Myocyte (in vitro differentiated cells): ENCODE measurements at regions not wholly inside any gene's neighbourhood (a gene's known extent, or its start where the extent isn't known, plus 50 kb on each side); places are given as distances from the start of the nearest gene placed in this dataset.
"Not testable (repeated sequence)": the region's sequence is repeated elsewhere in the genome, so short reads cannot be mapped to it uniquely, and the experiment has no call there.

Experiments
- DNase-seq: peaks from one replicate; pipeline ENCODE4 v3.0.0-alpha.2; 2012; ENCODE audit warnings: low read depth

DNA sequence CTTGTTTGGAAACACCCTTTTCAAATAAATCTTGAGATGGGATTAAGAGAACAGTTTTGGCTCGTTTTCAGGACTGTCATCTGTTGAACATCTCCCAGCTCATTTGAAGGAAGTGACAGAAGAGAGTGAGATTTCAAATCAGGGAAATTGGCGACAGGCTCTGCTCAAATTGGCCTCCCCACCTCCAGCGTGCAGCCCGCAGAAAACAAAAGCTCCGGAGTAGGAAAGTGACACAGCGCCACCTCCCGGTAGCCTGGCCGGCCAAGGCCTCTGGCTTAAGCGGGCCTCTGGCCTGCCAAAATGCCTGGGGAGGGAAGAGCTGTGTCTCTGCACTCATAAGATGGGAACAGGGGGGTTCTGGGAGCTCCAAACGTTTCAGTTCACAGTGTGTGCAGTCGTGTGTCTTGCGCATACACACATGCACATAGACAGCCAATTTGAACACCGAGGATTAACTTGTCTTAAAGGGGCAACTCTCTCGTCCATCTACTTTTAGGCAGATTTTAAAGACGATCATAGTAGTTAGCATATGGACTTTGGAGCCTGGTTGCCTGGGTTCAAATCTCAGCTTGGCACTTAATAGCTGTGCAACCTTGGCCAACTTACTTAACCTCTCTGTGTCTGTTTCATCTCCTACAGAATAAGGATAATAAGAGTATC, 132.7 kb upstream of the RCN1 start:
- DNase-seq, result peak; percentile 35

DNA sequence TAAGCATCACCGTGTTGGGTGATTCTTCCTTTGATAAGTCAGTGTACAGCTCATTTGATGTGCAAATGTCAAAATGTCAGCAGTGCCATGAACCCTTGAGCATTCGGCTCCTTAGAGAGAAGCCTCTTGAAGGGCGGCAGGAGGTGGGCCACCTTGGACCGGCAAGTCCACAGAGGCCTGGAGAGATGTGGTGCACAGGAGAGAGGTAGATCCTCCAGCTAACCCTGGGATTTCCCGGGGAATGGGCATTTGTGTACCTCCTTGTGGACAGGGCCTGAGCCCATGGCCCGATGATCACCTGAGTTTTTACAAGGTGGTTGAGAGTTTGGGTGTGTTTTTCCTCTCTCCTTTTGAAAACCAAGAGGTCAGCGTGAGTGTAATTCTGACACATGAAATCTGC, 133.2 kb upstream of the RCN1 start:
- no peak for DNase-seq

DNA sequence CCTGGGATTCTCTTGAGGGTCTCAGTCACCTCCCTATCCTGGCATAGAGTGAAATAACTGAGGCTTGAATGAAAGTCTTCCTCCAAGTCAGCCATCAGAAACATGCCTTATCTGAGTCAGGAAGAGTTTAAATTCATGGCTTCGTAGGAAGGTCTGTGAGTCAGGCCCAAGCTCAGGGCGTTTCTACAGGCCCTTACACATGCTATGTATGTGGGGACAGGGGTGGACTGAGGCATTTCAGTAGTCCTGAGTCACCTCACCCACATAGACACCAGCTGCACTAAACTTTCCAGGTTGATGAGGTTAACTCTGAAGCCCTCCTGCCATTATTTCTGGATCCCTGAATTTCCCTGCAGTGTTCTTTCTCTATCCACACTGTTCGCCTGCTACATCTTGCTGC, 134.6 kb upstream of the RCN1 start:
- peak; percentile 24 for DNase-seq

DNA sequence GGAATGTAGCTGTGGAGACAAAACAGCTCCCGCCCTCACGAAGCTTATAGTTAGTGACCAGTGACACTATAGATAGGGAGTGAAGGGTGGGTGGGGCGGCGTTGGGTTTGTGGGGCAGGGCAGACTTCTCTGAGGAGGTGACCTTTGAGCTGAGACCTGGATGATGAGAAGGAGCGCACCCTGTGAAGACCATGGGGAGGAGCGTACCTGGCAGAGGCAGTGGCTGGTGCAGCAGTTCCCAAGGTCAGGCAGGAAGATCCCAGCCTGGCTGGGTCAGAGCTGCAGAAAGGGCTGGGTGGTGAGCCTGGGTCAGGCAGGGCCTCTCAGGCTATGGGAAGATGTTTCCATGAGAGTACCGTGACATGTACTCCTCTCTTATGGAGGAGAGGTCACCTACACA, 135.0 kb upstream of the RCN1 start:
- DNase-seq, result no peak

DNA sequence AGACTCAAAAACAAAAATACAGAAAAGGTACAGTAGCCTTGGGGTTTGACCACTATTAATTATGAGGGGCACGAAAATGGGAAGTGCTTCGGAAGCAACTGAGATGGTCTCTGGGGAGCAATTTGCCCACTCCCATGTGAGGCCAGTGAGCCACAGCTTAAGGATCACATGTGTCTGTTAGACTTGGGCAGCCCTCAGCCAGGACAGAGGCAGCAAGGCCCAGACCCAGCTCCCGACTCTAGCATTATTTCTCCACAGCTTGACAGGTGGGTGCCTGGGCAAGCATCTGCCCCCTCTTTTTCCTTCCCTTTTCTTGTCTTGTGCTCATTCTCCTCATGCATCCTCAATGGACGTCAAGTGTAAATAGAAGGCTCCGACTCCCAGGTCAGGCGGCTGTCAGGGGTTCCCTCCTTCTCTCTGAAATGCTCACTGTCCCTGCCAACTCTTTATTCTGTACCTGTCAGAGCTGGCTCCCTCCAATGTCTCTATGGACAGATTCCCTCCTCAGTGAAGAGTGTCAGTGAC, 137.0 kb upstream of the RCN1 start:
- DNase-seq, result no peak

DNA sequence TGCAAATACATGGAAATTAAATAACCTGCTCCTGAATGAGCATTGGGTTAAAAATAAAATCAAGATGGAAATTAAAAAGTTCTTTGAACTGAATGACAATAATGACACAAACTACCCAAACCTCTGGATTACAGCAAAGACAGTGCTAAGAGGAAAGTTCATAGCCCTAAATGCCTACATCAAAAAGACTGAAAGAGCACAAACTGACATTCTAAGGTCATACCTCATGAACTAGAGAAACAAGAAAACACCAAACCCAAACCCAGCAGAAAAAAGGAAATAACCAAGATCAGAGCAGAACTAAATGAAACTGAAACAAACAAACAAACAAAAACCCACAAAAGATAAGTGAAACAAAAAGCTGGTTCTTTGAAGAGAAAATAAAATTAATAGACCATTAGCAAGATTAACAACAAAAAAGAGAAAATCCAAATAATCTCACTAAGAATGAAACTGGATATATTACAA, 138.6 kb upstream of the PAX6 start:
- not testable (repeated sequence) for DNase-seq

DNA sequence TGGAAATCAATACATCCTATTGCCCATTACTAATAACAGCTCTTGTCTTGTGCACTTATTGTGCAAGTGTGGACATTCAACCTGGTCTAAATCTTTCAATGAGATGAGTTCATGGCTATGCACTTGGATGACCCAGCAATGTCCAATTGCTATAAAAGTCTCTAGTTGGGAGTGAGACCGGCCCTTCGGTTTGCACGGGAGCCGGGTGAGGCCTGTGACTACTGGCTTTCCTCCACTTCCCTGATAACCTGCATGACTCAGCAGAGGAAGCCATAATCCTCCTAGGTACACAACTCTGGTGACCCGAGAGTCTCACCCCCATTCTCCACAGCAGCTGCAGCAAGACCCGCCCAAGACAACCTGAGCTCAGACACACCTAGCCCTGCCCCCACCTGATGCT, 135.9 kb upstream of the PAX6 start:
- DNase-seq, result no peak

DNA sequence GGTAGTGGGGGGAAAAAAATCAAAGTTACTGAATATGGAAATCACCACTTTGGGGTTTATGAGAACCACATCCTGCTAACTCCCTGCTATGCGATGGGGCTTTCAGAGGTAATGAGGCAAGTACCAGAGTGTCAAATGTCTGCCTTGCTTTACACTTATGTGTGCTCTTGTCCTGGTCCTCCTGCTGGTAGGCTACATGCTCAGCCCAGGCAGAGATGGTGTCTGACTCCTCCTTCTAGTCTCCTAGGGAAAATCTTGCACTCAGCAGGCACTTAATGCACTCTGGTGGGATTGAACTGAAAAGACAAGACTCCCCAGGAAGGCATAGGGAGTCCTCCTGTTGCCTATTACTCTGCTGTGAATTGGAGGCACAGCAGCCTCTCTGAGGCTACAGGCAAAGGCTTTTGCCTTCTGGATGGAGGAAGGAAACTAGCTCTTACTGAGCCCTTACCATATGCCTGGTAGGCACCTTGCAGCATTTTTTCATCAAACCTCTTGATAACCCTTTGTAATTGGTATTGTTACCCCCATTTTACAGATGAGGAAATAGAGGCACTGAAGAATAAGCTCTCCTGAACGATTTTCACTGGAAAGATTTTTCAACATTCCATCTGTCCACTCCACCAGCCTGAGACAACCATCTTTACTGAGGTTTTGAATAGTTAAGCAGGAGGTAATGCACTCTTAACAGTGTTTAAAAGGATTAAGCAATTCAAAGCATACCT, 132.1 kb upstream of the PAX6 start:
- DNase-seq, result no peak

DNA sequence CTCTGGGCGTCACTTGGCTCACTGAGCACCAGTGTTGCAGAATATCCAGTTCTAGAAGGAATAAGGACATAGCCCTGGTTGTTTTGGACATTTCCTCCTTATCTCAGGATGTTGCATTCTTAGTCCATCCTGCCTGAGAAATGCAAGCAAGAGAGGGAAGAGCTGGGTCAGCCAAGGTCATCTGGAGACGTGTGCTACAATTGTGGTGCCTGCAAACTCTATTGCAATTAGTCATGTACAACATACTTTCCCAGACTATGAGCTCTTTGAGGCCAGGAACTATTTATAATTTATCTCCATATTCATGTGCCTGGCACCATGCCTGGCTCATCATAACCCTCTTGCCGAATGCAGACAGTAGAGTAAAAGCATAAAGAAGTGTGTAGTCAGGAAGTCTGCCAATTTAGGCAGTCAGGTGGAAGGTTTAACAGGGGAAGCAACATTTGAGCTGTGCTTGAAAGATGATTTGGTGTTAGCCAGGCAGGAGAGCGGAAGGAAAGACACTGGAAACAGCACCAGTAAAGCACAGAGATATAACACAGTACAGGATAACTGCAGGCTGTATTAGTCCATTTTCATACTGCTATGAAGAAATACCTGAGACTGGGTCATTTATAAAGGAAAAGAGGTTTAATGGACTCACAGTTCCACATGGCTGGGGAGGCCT, 129.4 kb upstream of the PAX6 start:
- DNase-seq, result peak; percentile 53

DNA sequence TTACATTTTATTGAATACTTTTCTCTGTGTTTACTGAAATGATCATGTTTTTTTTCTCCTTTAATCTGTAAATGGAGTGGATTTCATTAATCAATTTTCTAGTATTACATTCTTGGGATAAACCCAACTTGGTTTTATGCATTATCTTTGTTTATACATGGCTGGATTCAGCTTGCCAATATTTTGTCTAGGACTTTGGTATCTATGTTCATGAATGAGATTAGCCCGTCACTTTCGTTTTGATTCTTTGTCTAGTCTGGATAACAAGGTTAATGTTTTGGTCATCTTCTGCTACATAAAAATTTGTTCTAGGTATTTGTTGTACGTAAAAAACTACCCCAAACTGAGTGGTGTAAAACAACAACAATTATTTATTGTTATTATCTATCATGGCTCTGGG, 127.9 kb upstream of the PAX6 start:
- DNase-seq, result no peak

DNA sequence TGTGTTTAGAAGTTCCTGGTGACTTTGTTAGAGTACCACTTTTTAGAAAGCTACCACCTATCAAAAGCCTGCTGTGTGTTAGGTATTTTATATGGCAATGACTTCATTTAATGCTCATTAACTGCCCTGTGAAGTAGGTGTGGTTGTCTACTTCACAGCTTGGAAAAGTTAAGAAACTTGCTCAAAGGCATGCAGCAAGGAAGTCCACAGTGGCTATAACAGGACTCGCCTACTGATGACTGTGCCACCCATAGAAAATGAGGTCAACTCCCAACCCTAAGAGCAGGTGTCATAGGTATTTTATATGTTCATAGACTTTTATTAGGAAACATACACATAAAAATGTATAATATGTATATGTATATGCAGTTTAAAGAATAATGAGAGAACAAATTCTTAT, 125.2 kb upstream of the PAX6 start:
- DNase-seq, result no peak

DNA sequence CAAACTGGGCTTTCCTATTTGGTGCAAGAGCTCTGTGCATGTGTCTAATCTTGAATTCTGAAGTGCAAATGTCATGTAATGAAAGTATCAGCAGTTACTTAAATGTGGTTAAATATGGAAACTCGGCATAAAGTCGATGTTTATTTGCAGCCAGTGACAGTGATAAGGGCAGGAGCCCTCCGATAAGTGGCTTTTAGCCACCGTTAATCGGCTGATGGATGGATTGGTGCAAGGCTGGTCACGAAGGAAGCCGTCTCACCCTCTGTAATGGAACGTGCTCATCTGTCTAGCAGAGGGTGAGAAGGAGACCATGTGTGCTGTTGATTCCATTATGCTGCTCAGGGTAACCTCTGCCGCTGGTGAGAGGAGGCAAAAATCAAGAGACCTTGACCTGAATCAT, 121.8 kb upstream of the PAX6 start:
- no peak for DNase-seq

DNA sequence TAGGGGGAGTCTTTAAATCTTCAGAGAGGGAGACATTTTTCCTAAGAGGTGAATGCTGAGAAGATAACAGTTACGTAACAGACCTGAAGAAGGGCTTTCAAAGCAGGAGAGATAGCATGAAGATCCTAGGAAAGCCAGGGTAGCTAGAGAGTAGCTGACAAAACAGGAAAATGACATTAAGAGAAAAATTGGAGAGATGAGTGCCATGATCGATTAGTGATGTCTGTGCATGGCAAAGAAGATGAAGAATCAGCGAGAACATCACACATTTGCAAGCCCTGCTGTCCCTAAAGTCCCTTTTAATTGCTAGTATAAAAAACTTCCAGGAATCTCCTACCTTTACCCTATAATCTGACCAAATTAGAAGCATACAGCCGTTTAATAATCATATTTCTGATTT, 116.9 kb upstream of the PAX6 start:
- no peak for DNase-seq

DNA sequence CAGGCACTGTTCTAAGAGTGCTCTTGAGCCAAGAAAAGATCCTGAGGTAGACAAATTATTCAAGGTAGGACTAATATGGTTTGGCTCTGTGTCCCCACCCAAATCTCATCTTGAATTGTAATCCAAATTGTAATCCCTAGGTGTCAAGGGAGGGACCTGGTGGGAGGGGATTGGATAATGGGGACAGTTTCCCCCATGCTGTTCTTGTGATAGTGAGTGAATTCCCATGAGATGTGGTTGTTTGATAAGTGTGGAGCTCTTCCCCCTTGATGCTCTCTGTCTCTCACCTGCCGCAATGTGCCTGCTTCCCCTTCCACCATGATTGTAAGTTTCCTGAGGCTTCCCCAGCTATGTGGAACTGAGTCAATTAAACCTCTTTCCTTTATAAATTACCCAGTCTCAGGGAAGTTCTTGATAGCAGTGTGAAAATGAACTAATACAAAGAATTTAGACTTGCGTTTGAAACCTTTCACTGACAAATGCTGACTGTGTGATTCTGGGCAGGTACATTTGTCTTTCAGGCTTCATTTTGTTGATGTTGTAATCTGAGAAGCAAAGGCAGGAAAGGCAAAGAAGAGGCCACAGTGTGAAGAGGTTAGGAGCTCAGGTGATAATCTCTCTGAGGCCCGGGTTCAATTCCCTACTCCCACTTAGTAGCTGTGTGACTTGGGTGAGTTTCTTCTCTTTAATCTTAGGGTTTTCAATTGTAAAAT, 115.8 kb upstream of the PAX6 start:
- DNase-seq, result no peak

DNA sequence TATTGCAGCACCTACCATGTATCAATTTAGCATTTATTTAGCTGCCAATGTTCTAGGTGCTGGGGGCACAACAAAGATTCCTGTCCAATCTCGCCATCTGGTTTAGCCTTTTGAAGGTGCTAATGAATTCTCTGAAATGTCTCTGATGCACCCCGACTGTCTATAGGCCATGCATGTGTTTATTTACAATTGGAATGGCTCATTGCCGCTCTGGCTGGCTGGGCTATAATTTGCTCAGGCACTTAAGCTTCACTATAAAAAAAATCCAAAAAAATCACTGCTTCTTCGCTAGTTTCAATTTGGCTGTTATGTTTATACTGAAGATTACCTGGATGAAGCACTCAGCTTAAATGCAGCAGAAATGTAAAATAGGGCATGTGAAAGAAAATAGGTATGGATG, 115.0 kb upstream of the PAX6 start:
- DNase-seq, result no peak

DNA sequence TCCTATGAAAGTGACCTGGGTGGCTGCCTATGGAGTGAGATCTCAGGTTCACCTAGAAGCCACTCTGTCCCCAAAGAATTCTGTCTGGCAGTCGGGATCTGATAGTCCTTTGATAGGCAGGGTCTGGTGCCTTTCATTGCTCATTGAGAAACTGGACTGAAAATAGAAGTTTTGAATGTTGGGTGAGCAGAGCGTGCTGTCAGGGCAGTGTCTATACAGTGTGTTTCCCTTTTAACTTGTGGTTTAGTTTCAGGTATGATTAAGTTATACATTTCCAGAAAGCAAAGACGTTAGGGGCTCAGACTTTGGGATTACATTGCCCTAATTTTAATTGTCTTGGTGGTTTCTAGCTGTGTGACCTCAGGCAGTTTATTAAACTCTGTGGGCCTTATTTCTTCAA, 111.3 kb upstream of the PAX6 start:
- no peak for DNase-seq

DNA sequence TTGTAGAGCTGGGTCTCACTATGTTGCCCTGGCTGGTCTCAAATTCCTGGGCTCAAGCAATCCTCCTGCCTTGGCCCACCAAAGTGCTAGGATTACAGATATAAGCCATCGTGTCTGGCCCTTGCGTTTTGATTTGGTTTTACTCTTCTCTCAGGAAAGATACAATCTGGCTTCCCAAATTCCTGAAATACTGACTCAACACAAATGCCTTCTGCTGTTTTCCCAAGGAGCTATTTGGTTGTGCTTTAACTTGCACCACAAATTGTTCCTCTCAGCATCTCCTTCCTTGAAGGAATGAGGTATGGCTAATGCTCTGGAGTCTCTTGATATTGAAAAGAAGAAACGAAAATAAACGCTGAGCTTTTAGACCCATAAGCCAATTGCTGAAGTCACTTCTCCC, 110.0 kb upstream of the PAX6 start:
- DNase-seq, result peak; percentile 4

DNA sequence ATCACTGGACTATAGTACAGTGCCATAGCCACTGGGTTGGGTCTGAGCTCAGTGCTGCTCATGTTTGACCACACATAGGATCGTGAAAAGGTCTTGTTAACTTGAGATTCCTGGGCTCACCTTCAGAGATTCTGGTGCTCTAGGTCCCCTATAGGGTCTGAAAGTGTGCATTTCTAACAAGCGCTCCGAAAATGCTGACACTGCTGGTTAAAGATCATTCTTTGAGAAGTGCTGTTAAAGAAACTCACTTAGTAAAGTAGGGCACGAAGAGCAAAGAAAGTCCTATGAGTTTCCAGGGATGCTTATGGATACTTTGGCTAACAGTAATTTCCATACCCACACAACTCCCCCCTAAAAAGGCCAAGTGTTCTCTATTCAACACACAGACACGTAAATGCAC, 108.1 kb upstream of the PAX6 start:
- DNase-seq, result no peak

DNA sequence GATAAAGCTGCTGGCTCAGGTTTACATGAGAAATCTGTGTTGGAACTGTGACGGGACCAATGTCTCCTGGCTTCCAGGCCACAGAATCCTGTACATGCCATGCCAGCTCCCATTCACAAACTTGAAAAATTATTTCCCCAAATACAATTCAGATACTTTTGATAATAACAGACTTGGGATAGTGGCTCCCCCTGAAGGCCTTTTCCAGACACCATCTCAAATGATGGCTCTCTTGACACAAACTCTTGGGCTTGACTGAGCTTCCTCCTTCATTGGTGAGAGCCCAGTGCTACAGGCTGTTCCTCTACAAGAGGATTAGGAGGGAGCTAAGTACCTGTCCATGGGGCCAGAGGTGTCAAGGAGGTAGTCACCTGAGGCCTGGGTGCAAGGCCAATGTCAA, 104.7 kb upstream of the PAX6 start:
- no peak for DNase-seq

DNA sequence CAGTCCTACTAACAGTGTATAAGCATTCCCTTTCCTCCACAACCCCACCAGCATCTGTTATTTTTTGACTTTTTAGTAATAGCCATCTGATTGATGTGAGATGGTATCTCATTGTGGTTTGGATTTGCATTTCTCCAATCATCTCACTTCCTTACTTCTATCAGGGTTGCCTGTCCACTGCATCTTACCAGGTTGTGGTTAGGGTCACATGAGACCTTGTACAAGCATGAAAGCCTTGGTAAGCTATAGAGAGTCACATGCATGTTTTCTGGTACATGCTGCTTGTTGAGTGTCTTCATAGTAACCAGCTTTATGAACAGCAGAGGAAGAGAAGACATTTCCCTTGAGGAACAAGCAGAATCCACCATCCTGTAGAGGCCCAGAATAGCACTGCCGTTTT, 102.9 kb upstream of the PAX6 start:
- no peak for DNase-seq

DNA sequence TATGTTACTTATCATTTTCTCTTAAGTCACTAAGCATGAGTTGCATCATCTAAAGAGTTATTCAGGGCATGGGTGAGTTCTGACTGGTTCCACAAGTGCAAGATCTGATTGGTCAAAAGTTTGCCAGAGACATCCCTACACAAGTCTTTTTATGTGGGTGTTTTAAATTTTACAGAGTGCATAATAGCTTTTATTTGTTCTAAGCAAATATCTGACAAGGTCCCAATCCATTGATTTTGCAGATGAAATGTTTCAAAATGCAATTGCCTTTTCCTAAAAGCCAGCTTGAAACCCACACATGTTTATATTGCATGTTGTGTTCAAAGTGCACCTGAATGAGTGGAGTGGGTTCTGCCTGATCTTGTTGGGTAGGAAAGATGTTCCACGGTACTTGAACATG, 101.7 kb upstream of the PAX6 start:
- DNase-seq, result no peak
